Stimulated activated CD4-positive, alpha-beta T cell treated with anti-CD3 and anti-CD28 coated beads, Interleukin-15, amount 100 ng/mL, for 1 hour (primary cell): ENCODE measurements at regions not wholly inside any gene's neighbourhood (a gene's known extent, or its start where the extent isn't known, plus 50 kb on each side); places are given as distances from the start of the nearest gene placed in this dataset.
"Not testable (repeated sequence)": the region's sequence is repeated elsewhere in the genome, so short reads cannot be mapped to it uniquely, and the experiment has no call there.

ENCODE experiments used
- DNase-seq, 2 donors: peaks; one replicate each; pipeline ENCODE4 v3.0.0-alpha.2; 2020; ENCODE audit warnings: low read depth in 1 of 2, low spot score in 1 of 2

- DNase-seq: no peak
Observed at GRCh38 chr12:116360579-116361413, 83.3 kb upstream of the MED13L start.

- DNase-seq: no peak
Observed at GRCh38 chr12:116361414-116362223, 84.1 kb upstream of the MED13L start.

GRCh38 chr12:116365114-116365513, 87.6 kb upstream of the MED13L start:
- no peak for DNase-seq

GRCh38 chr12:116365606-116366455, 88.3 kb upstream of the MED13L start:
- DNase-seq: no peak

GRCh38 chr12:116366456-116366776, 88.9 kb upstream of the MED13L start:
- no peak for DNase-seq

GRCh38 chr12:116366824-116367223, 89.3 kb upstream of the MED13L start:
- no peak for DNase-seq

GRCh38 chr12:116368196-116369194, 91.0 kb upstream of the MED13L start:
- DNase-seq: no peak

GRCh38 chr12:116370004-116370404, 92.5 kb upstream of the MED13L start:
- DNase-seq: no peak

GRCh38 chr12:116370886-116371580, 93.5 kb upstream of the MED13L start:
- no peak for DNase-seq

- DNase-seq: no peak
Observed at GRCh38 chr12:116372815-116373214, 95.3 kb upstream of the MED13L start.

- DNase-seq: no peak
Observed at GRCh38 chr12:116373572-116374206, 96.2 kb upstream of the MED13L start.

- no peak for DNase-seq
Observed at GRCh38 chr12:116374207-116374606, 96.7 kb upstream of the MED13L start.

- DNase-seq: no peak
Observed at GRCh38 chr12:116375278-116375842, 97.9 kb upstream of the MED13L start.

GRCh38 chr12:116376354-116377193, 99.1 kb upstream of the MED13L start:
- no peak for DNase-seq

GRCh38 chr12:116377194-116377571, 99.7 kb upstream of the MED13L start:
- DNase-seq: not testable (repeated sequence)

- DNase-seq: no peak
Observed at GRCh38 chr12:116378002-116378401, 100.5 kb upstream of the MED13L start.

- no peak for DNase-seq
Observed at GRCh38 chr12:116380108-116380507, 102.6 kb upstream of the MED13L start.

GRCh38 chr12:116380740-116381139, 103.2 kb upstream of the MED13L start:
- DNase-seq: not testable (repeated sequence)
